Gastroesophageal sphincter (tissue), 3 donors: ENCODE measurements at regions not wholly inside any gene's neighbourhood (a gene's known extent, or its start where the extent isn't known, plus 50 kb on each side); places are given as distances from the start of the nearest gene placed in this dataset.

Experiments used
- POLR2A ChIP-seq, 2 donors: fragments of 450-650 bp; IDR thresholded peaks; one replicate each; pipeline ENCODE4 v1.6.1; 2017; ENCODE audit warnings: antibody characterized with exemption in 2 of 2, mild to moderate bottlenecking in 2 of 2, moderate library complexity in 1 of 2
- POLR2AphosphoS5 ChIP-seq: sonication (generic); formaldehyde crosslinking; IDR thresholded peaks from one replicate; pipeline ENCODE4 v1.6.1; 2017; ENCODE audit warnings: antibody characterized with exemption
- TF ChIP-seq, protein P1 (sequence below), 4 experiments: fragments of 200-600 bp in 2 of 4; fragments of 450-650 bp in 2 of 4; sonication (generic) in 1 of 4; IDR thresholded peaks; one replicate each; pipeline ENCODE4 v1.5.1; 2017 to 2019; ENCODE audit warnings: antibody characterized with exemption in 4 of 4, mild to moderate bottlenecking in 2 of 4, moderate library complexity in 2 of 4

DNA sequence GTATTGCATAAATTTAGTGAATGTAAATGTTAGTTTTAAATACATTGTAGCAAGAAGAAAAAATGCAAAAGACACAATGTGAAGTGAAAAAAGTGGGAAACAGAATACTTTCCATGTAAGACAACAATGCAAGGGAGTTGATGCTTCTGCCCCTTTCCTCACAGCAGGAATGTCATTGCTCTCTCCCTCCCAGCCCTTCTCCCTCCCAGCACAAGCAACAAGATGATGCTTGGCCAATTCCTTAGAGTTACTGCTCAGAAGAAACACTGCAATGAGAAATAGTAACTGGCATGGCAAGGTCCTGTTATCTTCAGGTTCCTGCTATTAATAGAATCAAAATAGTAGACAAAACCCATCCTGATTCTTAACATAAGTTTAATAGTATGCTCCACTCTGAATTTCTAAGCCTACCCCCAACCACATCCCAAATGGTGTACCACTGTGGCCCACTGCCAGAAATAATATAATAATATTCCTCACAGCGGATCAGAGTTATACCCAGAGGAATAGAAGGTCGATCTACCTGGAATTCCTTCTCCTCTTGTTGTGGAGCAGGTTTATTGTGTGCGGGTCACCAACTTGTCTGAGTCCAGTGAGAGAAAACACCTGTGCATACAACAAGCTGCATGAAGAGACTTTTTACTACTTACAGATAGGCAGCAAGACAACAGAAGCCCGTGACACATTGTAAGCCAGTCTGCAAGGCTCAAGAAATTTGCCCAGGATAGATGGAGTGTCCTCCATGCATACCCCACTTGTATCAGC lies 69.8 kb upstream of the SLC7A11 start:
- TF ChIP-seq POLR2A (IDR thresholded peaks at IDR 0.05): no peak
- TF ChIP-seq, protein P1, sequence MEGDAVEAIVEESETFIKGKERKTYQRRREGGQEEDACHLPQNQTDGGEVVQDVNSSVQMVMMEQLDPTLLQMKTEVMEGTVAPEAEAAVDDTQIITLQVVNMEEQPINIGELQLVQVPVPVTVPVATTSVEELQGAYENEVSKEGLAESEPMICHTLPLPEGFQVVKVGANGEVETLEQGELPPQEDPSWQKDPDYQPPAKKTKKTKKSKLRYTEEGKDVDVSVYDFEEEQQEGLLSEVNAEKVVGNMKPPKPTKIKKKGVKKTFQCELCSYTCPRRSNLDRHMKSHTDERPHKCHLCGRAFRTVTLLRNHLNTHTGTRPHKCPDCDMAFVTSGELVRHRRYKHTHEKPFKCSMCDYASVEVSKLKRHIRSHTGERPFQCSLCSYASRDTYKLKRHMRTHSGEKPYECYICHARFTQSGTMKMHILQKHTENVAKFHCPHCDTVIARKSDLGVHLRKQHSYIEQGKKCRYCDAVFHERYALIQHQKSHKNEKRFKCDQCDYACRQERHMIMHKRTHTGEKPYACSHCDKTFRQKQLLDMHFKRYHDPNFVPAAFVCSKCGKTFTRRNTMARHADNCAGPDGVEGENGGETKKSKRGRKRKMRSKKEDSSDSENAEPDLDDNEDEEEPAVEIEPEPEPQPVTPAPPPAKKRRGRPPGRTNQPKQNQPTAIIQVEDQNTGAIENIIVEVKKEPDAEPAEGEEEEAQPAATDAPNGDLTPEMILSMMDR (IDR thresholded peaks at IDR 0.05): no peak
- no peak for TF ChIP-seq POLR2AphosphoS5
